Breast epithelium (tissue), 4 donors: ENCODE measurements at regions not wholly inside any gene's neighbourhood (a gene's known extent, or its start where the extent isn't known, plus 50 kb on each side); places are given as distances from the start of the nearest gene placed in this dataset.

Experiments used
- DNase-seq, 2 donors: peaks; one replicate each; pipeline ENCODE4 v3.0.0-alpha.2; 2019; ENCODE audit warnings: low spot score in 2 of 2
- H3K27ac ChIP-seq, 2 donors: fragments of 200-600 bp; sonication (generic) in 1 of 2; one replicate each; pipeline ENCODE4 v1.5.1; 2016 to 2019; ENCODE audit warnings: mild to moderate bottlenecking in 1 of 2
- H3K27me3 ChIP-seq, 2 donors: fragments of 200-600 bp; sonication (generic) in 1 of 2; one replicate each; pipeline versions ENCODE4 v1.5.1 to v1.6.0; 2017 to 2019; ENCODE audit warnings: control low read depth in 1 of 2, mild to moderate bottlenecking in 1 of 2
- H3K36me3 ChIP-seq: fragments of 200-600 bp; one replicate; pipeline ENCODE4 v1.5.1; 2019
- H3K4me1 ChIP-seq, 2 donors: fragments of 200-600 bp; sonication (generic); one replicate each; pipeline ENCODE4 v1.5.1; 2016 to 2019; ENCODE audit warnings: control low read depth in 1 of 2
- H3K4me3 ChIP-seq, 3 donors: fragments of 200-600 bp; sonication (generic); 1 replicate in 2 of 3; 2 replicates in 1 of 3; pipeline ENCODE4 v1.5.1; 2016 to 2019; ENCODE audit warnings: mild to moderate bottlenecking in 3 of 3, moderate library complexity in 2 of 3
- H3K9me3 ChIP-seq, 2 donors: fragments of 200-600 bp; sonication (generic) in 1 of 2; one replicate each; pipeline ENCODE4 v1.5.1; 2016 to 2019; ENCODE audit warnings: control low read depth in 1 of 2
- POLR2A ChIP-seq: fragments of 450-650 bp; IDR thresholded peaks from one replicate; pipeline ENCODE4 v1.6.1; 2016; ENCODE audit warnings: antibody characterized with exemption, mild to moderate bottlenecking, moderate library complexity
- POLR2AphosphoS5 ChIP-seq, 3 donors: sonication (generic); formaldehyde crosslinking; IDR thresholded peaks; one replicate each; pipeline ENCODE4 v1.6.1; 2017; ENCODE audit warnings: antibody characterized with exemption in 3 of 3
- intact Hi-C: fragments of 100-400 bp; cut with DNase I; formaldehyde crosslinking; loops from one replicate; pipeline ENCODE4 v1.15.1; 2023; ENCODE audit warnings: low total_unique reads
- TF ChIP-seq, protein P1 (sequence below), 3 donors: fragments of 450-650 bp; IDR thresholded peaks; one replicate each; pipeline ENCODE4 v1.5.1; 2016 to 2017; ENCODE audit warnings: antibody characterized with exemption in 3 of 3, mild to moderate bottlenecking in 3 of 3, moderate library complexity in 3 of 3

DNA sequence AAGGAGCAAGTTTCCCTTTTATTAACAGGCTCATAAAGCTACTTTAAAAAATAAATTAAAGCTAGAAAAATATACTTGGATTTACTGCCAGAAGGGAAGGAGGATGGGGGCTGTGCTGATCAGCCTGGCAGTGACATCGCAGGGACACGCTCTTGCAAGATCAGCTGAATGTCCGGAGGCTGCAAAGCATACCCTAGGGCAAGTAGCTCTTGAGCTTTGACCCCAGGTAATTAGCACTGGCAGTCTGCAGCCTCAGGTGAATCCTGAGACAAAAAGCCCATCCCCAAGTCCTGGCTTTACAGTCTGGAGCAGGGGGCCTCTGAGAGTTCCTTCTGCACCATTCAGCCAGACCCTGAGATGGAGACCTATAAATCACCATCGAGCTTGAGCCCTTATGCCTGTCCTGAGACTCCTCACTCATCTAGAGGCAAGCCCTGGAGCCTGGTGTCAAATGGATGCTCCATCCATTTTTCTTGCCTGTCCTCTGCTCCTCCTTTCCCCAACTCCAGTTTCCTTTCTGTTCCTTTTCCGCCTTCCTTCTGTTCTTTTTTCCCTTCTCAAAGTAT lies 131.7 kb downstream of the TMEM114 start:
- Histone ChIP-seq H3K27ac (no peak overlapping the region), H3K36me3 (no peaks in the 10 kb centered on the region), H3K4me1 (no peaks in the 10 kb centered on the region), H3K27me3 (peaks cover 0 to 5% of the 10 kb centered on the region in 2 donors), H3K4me3 (no peak overlapping the region), H3K9me3 (peaks cover 0 to 20% of the 10 kb centered on the region in 2 donors)
- no peak for DNase-seq
- TF ChIP-seq, protein P1, sequence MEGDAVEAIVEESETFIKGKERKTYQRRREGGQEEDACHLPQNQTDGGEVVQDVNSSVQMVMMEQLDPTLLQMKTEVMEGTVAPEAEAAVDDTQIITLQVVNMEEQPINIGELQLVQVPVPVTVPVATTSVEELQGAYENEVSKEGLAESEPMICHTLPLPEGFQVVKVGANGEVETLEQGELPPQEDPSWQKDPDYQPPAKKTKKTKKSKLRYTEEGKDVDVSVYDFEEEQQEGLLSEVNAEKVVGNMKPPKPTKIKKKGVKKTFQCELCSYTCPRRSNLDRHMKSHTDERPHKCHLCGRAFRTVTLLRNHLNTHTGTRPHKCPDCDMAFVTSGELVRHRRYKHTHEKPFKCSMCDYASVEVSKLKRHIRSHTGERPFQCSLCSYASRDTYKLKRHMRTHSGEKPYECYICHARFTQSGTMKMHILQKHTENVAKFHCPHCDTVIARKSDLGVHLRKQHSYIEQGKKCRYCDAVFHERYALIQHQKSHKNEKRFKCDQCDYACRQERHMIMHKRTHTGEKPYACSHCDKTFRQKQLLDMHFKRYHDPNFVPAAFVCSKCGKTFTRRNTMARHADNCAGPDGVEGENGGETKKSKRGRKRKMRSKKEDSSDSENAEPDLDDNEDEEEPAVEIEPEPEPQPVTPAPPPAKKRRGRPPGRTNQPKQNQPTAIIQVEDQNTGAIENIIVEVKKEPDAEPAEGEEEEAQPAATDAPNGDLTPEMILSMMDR (IDR thresholded peaks at IDR 0.05) = no peak
- TF ChIP-seq POLR2AphosphoS5 (IDR thresholded peaks at IDR 0.05) (no peak), POLR2A (no peak)
- intact Hi-C loops = no loop called here

DNA sequence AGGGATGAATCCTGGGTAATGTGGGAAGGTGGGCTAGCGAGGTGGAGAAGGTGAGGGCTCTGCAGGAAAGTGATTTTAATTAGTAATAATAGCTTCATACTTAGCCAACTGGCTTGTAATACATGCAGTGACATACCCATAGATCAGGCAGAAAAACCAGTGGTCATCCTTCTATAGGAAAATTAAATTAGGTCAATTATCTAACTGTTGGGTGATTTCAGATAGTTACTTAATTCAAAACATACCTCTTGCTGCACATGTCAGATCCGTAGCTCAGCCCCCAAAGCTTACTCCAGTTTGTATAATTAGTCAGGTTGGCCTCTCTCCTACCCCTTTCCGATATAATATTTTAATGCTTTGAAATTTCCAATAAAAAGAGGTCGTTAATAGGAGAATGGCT lies 137.0 kb downstream of the TMEM114 start:
- no peak overlapping the region for H3K27ac ChIP-seq
- no peaks in the 10 kb centered on the region for H3K36me3 ChIP-seq
- no peak overlapping the region for H3K4me3 ChIP-seq
- no peaks in the 10 kb centered on the region for H3K27me3 ChIP-seq
- TF ChIP-seq POLR2A (no peak), POLR2AphosphoS5 (IDR thresholded peaks at IDR 0.05) (no peak)
- TF ChIP-seq, protein P1 (IDR thresholded peaks at IDR 0.05) = no peak
- intact Hi-C loops = no loop called here
- H3K4me1 ChIP-seq = no peaks in the 10 kb centered on the region
- no peak for DNase-seq
- peaks cover 0 to 20% of the 10 kb centered on the region in 2 donors for H3K9me3 ChIP-seq

DNA sequence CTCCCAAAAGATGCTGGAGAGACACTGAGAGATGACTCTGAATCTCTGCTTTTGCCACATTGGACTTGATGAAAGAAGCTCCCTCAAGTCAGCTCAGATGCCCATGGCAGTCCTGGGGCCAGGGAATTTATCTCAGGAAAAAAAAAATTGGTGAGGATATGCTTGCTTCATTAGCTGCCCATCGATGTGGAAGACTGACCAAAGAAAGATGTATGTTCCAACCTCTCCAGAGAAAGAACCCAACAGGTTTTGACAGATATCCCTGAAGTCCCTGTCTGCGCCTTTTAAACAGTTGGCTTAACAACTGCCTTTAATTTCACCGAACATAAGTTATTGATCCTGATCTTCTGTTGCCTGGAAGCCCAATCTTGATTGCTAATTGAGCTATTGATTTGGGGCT lies 137.4 kb downstream of the TMEM114 start:
- Histone ChIP-seq H3K4me3 (no peak overlapping the region), H3K9me3 (peaks cover 0 to 19% of the 10 kb centered on the region in 2 donors), H3K27me3 (no peaks in the 10 kb centered on the region), H3K27ac (no peak overlapping the region), H3K4me1 (no peaks in the 10 kb centered on the region), H3K36me3 (no peaks in the 10 kb centered on the region)
- TF ChIP-seq, protein P1 (IDR thresholded peaks at IDR 0.05) = no peak
- no peak for TF ChIP-seq POLR2A
- TF ChIP-seq POLR2AphosphoS5 (IDR thresholded peaks at IDR 0.05) = no peak
- intact Hi-C loops = no loop called here
- no peak for DNase-seq

DNA sequence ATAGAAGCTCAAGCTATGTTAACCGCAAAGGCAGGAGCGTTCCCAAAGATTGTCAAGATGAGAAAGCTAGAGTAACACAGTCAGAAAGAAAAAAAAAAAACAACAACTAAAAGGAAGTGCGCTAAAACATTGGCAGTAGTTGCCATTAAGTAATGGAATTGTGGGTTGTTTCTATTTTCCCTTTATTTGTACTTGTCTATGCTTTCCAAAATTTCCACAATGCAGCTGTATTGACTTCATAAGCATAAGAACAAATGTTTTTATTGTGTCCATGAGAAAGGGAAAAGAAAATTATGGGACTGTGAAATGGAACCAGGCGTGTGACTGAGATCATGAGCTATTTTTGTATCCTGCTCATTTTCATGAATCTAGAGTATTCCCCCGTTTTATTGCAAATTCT lies 153.4 kb downstream of the TMEM114 start:
- TF ChIP-seq, protein P1 (IDR thresholded peaks at IDR 0.05) = no peak
- TF ChIP-seq POLR2A (no peak), POLR2AphosphoS5 (IDR thresholded peaks at IDR 0.05) (no peak)
- intact Hi-C loops = no loop called here
- no peak for DNase-seq

DNA sequence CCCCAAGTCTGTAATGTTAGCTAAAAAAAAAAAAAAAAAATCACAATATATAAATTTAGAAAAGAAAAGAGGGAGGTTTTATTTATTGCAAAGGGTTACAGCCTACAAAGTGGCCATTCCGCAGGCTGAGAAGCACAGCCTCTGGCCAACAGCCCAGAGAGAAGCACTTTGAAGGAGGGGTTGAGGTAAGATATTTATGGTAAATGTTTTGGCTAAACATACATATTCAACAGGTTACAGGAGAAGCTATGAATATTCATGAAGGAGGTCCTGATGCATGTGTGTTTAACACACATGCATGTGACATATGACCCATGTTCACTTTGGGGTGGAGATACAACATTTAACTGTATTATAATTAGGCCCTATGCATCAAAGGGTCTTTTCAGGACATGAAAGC lies 158.5 kb downstream of the TMEM114 start:
- H3K27ac ChIP-seq = no peak overlapping the region
- TF ChIP-seq, protein P1 (IDR thresholded peaks at IDR 0.05) = no peak
- TF ChIP-seq POLR2AphosphoS5 (IDR thresholded peaks at IDR 0.05) (no peak), POLR2A (no peak)
- H3K36me3 ChIP-seq = no peaks in the 10 kb centered on the region
- no peaks in the 10 kb centered on the region for H3K4me1 ChIP-seq
- no peaks in the 10 kb centered on the region for H3K27me3 ChIP-seq
- H3K9me3 ChIP-seq = peaks cover 0 to 3% of the 10 kb centered on the region in 2 donors
- DNase-seq = no peak
- H3K4me3 ChIP-seq = no peak overlapping the region
- intact Hi-C loops = no loop called here

More for the DNA sequence above, 153.4 kb downstream of the TMEM114 start:
- H3K36me3 ChIP-seq = no peaks in the 10 kb centered on the region
- no peak overlapping the region for H3K4me3 ChIP-seq
- no peaks in the 10 kb centered on the region for H3K4me1 ChIP-seq
- no peaks in the 10 kb centered on the region for H3K27me3 ChIP-seq
- H3K9me3 ChIP-seq = peaks cover 0 to 16% of the 10 kb centered on the region in 2 donors
- no peak overlapping the region for H3K27ac ChIP-seq
